Neural cell (in vitro differentiated cells): ENCODE measurements at regions not wholly inside any gene's neighbourhood (a gene's known extent, or its start where the extent isn't known, plus 50 kb on each side); places are given as distances from the start of the nearest gene placed in this dataset.

Experiments
- H2AFZ ChIP-seq: fragments of 200-600, 300-800 bp; sonication (generic), shearing (Covaris generic); 2 replicates; pipeline ENCODE4 v1.6.0; 2014; ENCODE audit warnings: low read depth, mild to moderate bottlenecking, antibody characterized with exemption, low read length, moderate library complexity
- H3F3A ChIP-seq: fragments of 200-600 bp; shearing (Covaris generic); 2 replicates; pipeline ENCODE4 v1.6.1; 2016; ENCODE audit warnings: mild to moderate bottlenecking, moderate library complexity, mixed read lengths, antibody characterized with exemption, low read length; ENCODE audit not compliant: insufficient read depth, poor library complexity, severe bottlenecking
- H3K27ac ChIP-seq: fragments of 200-600, 300-800 bp; sonication (generic), shearing (Covaris generic); 2 replicates; pipeline ENCODE4 v1.5.1; 2014; ENCODE audit warnings: mild to moderate bottlenecking, low read length, moderate library complexity
- H3K27me3 ChIP-seq: fragments of 300-800, 200-600 bp; sonication (generic), shearing (Covaris generic); 2 replicates; pipeline ENCODE4 v1.6.0; 2014; ENCODE audit warnings: mild to moderate bottlenecking, low read depth, low read length, moderate library complexity; ENCODE audit not compliant: insufficient read depth
- H3K36me3 ChIP-seq: fragments of 300-800, 200-600 bp; sonication (generic), shearing (Covaris generic); 2 replicates; pipeline ENCODE4 v1.5.1; 2014; ENCODE audit warnings: mild to moderate bottlenecking, antibody characterized with exemption, low read length, moderate library complexity; ENCODE audit not compliant: insufficient read depth
- H3K4me2 ChIP-seq: fragments of 300-800, 200-600 bp; sonication (generic), shearing (Covaris generic); 2 replicates; pipeline ENCODE4 v1.6.0; 2014; ENCODE audit warnings: mild to moderate bottlenecking, low read length
- H3K4me3 ChIP-seq: fragments of 300-800, 200-600 bp; sonication (generic), shearing (Covaris generic); 2 replicates; pipeline ENCODE4 v1.5.1; 2014; ENCODE audit warnings: mild to moderate bottlenecking, low read length, moderate library complexity
- H3K79me2 ChIP-seq: fragments of 200-600 bp; shearing (Covaris generic); replicated peaks from 2 replicates; pipeline ENCODE4 v1.6.0; 2014; ENCODE audit warnings: mild to moderate bottlenecking, low read length, moderate library complexity; ENCODE audit not compliant: insufficient read depth
- H3K9ac ChIP-seq: fragments of 300-800, 200-600 bp; sonication (generic), shearing (Covaris generic); 2 replicates; pipeline ENCODE4 v1.6.1; 2016; ENCODE audit warnings: mild to moderate bottlenecking, low read length, mixed read lengths
- H3K9me2 ChIP-seq: fragments of 200-600 bp; shearing (Covaris generic); 2 replicates; pipeline ENCODE4 v1.6.1; 2016; ENCODE audit warnings: mild to moderate bottlenecking, low read length, mixed read lengths; ENCODE audit not compliant: insufficient read depth
- H3K9me3 ChIP-seq: fragments of 200-600, 300-800 bp; sonication (generic), shearing (Covaris generic); 2 replicates; pipeline ENCODE4 v1.6.1; 2016; ENCODE audit warnings: mild to moderate bottlenecking, mixed run types, low read length, moderate library complexity, mixed read lengths
- H4K20me1 ChIP-seq: fragments of 200-600 bp; shearing (Covaris generic); 2 replicates; pipeline ENCODE4 v1.6.1; 2016; ENCODE audit warnings: mild to moderate bottlenecking, mixed run types; ENCODE audit not compliant: insufficient read depth
- EP300 ChIP-seq: fragments of 450-650 bp; conservative IDR thresholded peaks from 2 replicates; pipeline ENCODE4 v1.6.1; 2014; ENCODE audit warnings: antibody characterized with exemption, mild to moderate bottlenecking, moderate library complexity; ENCODE audit not compliant: poor library complexity, severe bottlenecking
- EZH2 ChIP-seq: fragments of 200-600, 300-800 bp; shearing (Covaris generic), sonication (generic); IDR thresholded peaks from 2 replicates; pipeline ENCODE4 v1.6.1; 2014; ENCODE audit warnings: antibody characterized with exemption, low read length, borderline replicate concordance, mild to moderate bottlenecking; ENCODE audit not compliant: insufficient read depth, poor library complexity, severe bottlenecking
- MXI1 ChIP-seq: fragments of 450-650 bp; conservative IDR thresholded peaks from 2 replicates; pipeline ENCODE4 v1.6.1; 2014; ENCODE audit warnings: antibody characterized with exemption, mild to moderate bottlenecking; ENCODE audit not compliant: poor library complexity, severe bottlenecking
- POLR2AphosphoS5 ChIP-seq: IDR thresholded peaks from 2 replicates; pipeline ENCODE4 v1.6.1; 2012
- RAD21 ChIP-seq: fragments of 450-650 bp; conservative IDR thresholded peaks from 2 replicates; pipeline ENCODE4 v1.6.1; 2014; ENCODE audit warnings: antibody characterized with exemption, mild to moderate bottlenecking, moderate library complexity
- SMC3 ChIP-seq: fragments of 450-650 bp; conservative IDR thresholded peaks from 2 replicates; pipeline ENCODE4 v1.6.1; 2014; ENCODE audit warnings: antibody characterized with exemption, mild to moderate bottlenecking, moderate library complexity; ENCODE audit not compliant: poor library complexity
- TAF1 ChIP-seq: IDR thresholded peaks from 2 replicates; pipeline ENCODE4 v1.6.1; 2012; ENCODE audit warnings: low read depth
- TF ChIP-seq, protein P1 (sequence below): IDR thresholded peaks from 2 replicates; pipeline ENCODE4 v1.6.1; 2012; ENCODE audit warnings: borderline replicate concordance
- TF ChIP-seq, protein P2 (sequence below): fragments of 450-650 bp; IDR thresholded peaks from 2 replicates; pipeline ENCODE4 v1.5.1; 2014; ENCODE audit warnings: antibody characterized with exemption, mild to moderate bottlenecking, moderate library complexity; ENCODE audit not compliant: poor library complexity, severe bottlenecking

DNA sequence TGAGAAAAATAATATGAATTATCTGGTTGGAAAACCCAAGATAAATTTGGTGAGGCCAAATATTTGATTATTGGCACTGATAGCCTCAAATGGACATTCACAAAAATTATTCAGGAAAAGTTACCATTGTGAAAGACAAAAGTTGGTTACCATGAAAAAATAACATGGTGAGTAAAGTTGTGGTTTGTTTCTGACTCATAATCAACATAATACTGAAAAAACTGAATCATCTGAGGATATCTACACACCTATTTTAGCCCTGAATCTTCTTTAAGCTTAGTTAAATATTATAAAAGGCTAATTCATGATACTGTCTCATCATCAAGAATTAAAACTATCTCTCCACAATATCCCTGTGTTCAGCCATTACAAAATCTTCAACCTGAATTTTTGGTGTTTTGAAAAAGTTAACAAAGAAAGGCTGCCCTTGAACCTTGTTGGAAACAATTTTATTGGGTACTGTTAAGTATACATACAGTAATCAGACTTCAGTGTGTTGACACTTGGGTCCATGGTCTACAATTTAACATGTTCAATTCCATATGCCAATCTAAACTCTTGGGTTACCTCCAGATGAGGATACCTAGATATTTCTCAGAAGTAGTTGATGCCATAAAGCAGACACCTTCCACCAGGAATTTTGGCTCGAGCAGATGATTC, 607.5 kb upstream of the SLC39A10 start:
- H3K27ac ChIP-seq, result no peak overlapping the region
- no peaks in the 10 kb centered on the region for H3K79me2 ChIP-seq
- H3K9me3 ChIP-seq, result no peaks in the 10 kb centered on the region
- TF ChIP-seq TAF1 (no peak), EP300 (no peak), EZH2 (no peak), RAD21 (no peak), MXI1 (no peak), SMC3 (no peak), POLR2AphosphoS5 (no peak)
- TF ChIP-seq, protein P1, sequence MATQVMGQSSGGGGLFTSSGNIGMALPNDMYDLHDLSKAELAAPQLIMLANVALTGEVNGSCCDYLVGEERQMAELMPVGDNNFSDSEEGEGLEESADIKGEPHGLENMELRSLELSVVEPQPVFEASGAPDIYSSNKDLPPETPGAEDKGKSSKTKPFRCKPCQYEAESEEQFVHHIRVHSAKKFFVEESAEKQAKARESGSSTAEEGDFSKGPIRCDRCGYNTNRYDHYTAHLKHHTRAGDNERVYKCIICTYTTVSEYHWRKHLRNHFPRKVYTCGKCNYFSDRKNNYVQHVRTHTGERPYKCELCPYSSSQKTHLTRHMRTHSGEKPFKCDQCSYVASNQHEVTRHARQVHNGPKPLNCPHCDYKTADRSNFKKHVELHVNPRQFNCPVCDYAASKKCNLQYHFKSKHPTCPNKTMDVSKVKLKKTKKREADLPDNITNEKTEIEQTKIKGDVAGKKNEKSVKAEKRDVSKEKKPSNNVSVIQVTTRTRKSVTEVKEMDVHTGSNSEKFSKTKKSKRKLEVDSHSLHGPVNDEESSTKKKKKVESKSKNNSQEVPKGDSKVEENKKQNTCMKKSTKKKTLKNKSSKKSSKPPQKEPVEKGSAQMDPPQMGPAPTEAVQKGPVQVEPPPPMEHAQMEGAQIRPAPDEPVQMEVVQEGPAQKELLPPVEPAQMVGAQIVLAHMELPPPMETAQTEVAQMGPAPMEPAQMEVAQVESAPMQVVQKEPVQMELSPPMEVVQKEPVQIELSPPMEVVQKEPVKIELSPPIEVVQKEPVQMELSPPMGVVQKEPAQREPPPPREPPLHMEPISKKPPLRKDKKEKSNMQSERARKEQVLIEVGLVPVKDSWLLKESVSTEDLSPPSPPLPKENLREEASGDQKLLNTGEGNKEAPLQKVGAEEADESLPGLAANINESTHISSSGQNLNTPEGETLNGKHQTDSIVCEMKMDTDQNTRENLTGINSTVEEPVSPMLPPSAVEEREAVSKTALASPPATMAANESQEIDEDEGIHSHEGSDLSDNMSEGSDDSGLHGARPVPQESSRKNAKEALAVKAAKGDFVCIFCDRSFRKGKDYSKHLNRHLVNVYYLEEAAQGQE, result no peak
- TF ChIP-seq, protein P2, sequence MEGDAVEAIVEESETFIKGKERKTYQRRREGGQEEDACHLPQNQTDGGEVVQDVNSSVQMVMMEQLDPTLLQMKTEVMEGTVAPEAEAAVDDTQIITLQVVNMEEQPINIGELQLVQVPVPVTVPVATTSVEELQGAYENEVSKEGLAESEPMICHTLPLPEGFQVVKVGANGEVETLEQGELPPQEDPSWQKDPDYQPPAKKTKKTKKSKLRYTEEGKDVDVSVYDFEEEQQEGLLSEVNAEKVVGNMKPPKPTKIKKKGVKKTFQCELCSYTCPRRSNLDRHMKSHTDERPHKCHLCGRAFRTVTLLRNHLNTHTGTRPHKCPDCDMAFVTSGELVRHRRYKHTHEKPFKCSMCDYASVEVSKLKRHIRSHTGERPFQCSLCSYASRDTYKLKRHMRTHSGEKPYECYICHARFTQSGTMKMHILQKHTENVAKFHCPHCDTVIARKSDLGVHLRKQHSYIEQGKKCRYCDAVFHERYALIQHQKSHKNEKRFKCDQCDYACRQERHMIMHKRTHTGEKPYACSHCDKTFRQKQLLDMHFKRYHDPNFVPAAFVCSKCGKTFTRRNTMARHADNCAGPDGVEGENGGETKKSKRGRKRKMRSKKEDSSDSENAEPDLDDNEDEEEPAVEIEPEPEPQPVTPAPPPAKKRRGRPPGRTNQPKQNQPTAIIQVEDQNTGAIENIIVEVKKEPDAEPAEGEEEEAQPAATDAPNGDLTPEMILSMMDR, result no peak
- H3K36me3 ChIP-seq, result no peaks in the 10 kb centered on the region
- H3K4me3 ChIP-seq, result no peak overlapping the region
- no peaks in the 10 kb centered on the region for H4K20me1 ChIP-seq
- no peak overlapping the region for H2AFZ ChIP-seq
- H3K4me2 ChIP-seq, result no peak overlapping the region
- no peaks in the 10 kb centered on the region for H3F3A ChIP-seq
- H3K9ac ChIP-seq, result no peak overlapping the region
- no peaks in the 10 kb centered on the region for H3K27me3 ChIP-seq
- no peaks in the 10 kb centered on the region for H3K9me2 ChIP-seq

DNA sequence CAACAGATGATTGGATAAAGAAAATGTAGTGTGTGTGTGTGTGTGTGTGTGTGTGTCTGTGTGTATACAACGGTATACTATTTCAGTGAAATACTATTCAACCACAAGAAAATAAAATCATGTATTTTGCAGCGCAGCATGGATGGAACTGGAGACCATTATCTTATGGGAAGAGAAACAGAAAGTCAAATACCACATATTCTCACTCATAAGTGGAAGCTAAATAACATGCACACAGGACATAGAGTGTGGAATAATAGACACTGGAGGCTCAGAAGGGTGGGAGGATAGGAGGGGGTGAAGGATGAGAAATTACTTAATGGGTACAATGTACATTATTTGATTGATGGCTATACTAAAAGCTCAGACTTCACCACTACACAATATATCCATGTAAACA, 609.1 kb upstream of the SLC39A10 start:
- Histone ChIP-seq H4K20me1 (no peaks in the 10 kb centered on the region), H3K9me3 (no peaks in the 10 kb centered on the region), H3F3A (no peaks in the 10 kb centered on the region), H2AFZ (no peak overlapping the region), H3K27me3 (no peaks in the 10 kb centered on the region), H3K36me3 (no peaks in the 10 kb centered on the region), H3K4me3 (no peak overlapping the region), H3K9me2 (no peaks in the 10 kb centered on the region), H3K9ac (no peak overlapping the region), H3K79me2 (no peaks in the 10 kb centered on the region), H3K27ac (no peak overlapping the region), H3K4me2 (no peak overlapping the region)
- TF ChIP-seq SMC3 (no peak), TAF1 (no peak), EZH2 (no peak), POLR2AphosphoS5 (no peak), RAD21 (no peak), MXI1 (no peak)
- TF ChIP-seq, protein P2, result no peak
- TF ChIP-seq, protein P1, result no peak
